GM21381 (cell line): ENCODE measurements at regions not wholly inside any gene's neighbourhood (a gene's known extent, or its start where the extent isn't known, plus 50 kb on each side); places are given as distances from the start of the nearest gene placed in this dataset.

Experiments used
- ATAC-seq: cut with Tn5 transposase; IDR thresholded peaks from one replicate; pipeline ENCODE4 v1.9.1; 2021; ENCODE audit warnings: mild to moderate bottlenecking, moderate library complexity; ENCODE audit not compliant: unreplicated experiment

DNA sequence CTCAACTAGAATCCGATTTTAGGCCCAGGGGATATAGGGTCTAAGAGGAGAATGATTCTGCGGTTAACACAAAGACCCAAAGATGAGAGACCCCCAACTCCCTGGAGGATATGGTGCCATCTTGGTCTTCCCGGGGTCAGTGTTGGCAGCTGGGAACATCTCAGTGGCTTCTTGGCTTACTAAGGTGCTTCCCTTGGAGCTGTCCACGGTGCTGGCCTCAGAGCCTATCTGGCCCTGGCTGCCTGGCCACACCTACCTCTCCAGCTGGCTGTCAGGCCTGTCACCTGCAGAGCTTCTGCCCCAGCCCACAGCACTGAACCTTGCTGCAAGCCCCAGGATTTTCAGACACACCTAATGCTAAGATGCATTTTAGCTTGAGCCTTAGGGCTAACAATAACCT is 70.7 kb upstream of the THY1 start:
- no peak for ATAC-seq

DNA sequence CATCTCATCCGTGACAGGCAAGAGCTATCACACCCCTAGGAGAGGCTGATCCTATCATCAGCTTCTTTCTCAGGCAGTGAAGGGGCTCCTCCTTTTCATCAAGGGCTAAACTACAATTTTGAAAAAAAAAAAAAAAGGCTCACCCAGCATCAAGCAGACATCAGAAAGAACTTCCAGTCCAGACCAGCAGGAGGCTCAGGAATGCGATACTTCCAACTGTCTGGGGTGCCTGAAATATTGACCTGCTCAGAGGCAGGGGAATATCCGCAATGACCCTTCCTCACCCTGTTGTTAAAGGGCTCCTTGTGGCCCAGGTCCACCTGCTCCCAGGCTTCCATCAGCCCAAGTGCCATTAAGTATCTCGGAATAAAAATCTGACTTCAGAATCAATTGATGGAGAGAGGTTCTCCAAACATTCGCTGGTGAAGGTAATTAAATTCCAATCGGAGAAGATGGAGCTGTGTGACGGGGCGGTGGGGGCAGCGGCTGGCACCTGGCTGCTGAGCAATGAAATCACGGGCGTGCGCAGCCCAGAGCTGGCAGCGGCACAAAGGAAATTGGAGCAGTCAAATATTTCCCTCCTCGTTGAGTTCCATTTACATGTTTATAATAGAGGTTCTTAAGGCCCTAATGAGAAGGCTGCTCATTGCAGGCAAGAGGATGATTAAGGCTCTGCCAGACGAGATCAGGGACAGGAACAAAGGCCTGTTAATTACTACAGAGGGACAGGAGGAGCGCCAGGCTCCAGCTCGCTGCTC is 69.0 kb upstream of the THY1 start:
- no peak for ATAC-seq

DNA sequence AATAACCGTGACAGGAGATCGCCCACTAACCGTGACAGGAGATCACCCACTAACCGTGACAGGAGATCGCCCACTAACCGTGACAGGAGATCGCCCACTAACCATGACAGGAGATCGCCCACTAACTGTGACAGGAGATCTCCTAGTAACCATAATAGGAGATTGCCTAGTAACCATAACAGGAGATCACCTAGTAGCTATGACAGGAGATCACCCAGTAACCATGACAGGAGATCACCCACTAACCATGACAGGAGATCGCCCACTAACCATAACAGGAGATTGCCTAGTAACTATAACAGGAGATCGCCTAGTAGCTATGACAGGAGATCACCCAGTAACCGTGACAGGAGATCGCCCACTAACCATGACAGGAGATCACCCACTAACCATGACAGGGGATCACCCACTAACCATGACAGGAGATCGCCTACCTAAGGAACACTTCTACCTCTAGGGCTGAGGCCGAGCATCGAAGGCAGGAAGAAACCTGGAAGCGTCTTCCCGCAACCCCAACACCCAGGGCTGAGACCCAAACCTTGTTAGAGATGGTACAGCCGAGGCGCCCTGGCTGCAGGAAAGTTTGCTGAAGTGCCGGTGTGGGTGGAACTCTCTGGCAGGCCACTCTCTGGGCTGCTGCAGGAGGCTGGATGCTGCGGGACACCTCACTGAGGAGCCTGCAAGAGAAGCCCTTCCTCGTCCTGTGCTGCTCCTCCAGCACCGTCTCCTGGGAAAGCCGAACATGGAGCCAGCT is 67.5 kb upstream of the THY1 start:
- ATAC-seq, result no peak

DNA sequence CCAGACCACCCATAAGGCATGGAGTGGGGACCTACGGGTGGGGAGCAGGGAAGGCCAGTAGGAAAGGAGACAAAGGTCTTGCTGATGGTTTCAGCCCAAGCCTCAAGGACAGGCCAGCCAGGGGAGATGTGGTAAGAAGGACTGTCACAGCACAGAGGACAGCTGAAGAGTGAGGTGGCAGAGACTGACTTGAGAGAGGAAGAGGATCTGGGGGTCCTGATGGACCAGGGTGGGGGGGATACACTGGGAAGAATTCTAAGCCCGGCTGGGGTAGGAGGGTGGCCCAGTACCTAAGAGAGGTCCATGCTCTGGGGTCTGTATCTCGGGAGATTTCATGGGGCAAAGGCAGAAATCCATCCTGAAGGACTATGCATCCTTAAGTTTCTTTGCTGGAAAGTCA is 66.1 kb upstream of the THY1 start:
- ATAC-seq, result no peak

DNA sequence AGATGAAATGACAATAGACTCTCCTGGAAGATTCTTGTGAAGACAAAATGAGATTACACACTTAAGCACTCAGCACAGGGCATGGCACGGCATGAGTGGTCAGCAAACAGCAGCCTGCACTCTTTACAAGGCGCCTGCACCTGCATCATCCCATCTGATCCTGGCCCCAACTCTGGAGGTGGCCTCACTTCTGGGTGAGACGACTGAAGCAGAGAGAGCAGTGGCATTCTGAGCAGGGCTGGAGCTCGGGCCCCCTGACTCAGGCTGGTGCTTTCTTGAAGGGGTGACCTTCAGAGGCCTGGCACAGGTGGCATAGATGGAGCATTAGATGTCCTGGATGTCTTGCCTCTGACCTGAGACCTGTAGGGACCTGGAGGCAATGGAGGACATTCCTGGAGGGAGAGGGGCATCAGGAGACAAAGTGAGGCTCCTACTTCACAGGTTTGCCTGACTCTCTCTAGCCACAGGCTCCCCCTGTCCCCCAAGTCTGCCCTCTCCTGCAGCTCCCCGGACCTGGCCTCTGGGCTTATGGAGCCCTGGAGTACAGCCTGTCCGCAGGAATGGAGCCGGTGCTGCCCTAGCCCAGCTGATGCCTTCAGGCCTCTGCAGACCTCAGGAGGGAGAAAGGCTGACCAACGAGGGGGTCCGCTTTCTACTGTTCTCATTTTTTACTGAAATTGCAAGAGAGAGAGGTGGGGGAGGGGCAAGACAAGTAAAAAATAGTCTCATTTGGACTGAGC is 65.5 kb upstream of the THY1 start:
- no peak for ATAC-seq

DNA sequence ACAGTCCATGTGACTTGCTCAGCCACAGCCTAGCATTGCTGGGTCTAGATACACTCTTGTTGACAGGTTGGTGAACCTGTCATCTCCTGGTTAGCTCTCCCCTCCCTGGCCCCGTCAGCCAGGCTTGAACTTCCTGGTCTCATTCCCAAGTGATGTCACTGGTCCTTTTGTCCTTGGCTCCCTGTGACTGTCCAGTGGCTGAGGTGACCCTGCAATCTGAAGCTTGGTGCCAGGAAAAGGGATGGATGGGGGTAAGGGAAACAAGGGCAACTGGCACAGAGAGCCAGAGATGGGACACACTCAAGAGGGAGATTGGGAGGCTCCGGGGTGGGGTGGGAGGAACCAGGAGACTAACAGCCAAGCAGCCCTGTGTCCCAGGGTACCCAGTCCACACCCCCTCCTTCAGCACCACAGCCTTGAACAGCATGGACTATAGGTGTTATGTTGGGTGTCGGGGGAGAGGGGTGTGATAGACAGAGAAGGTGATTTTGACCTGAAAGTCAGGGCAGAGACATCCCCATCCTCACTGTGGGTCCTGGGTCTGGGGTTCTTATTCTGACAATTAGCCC is 63.8 kb upstream of the THY1 start:
- ATAC-seq, result no peak

DNA sequence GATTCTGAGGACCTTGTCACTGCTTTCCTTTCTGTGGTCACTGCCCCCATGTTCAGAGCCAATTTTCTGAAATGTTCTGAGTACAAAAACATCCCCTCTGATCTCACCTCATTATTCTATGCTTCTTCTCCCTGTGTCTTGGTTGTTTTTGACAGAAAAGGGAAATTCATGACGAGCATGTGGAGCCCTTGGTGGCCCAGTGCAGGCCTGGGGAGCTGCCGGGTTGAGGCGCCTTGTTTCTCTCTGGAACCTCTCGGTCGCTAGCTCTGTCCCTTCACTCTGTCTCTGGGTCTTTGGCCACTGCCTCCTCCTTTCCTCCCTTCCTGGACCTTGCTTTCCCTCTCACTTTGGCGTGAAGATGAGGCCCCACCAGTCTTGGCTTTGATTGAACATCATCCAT is 63.0 kb upstream of the THY1 start:
- no peak for ATAC-seq

DNA sequence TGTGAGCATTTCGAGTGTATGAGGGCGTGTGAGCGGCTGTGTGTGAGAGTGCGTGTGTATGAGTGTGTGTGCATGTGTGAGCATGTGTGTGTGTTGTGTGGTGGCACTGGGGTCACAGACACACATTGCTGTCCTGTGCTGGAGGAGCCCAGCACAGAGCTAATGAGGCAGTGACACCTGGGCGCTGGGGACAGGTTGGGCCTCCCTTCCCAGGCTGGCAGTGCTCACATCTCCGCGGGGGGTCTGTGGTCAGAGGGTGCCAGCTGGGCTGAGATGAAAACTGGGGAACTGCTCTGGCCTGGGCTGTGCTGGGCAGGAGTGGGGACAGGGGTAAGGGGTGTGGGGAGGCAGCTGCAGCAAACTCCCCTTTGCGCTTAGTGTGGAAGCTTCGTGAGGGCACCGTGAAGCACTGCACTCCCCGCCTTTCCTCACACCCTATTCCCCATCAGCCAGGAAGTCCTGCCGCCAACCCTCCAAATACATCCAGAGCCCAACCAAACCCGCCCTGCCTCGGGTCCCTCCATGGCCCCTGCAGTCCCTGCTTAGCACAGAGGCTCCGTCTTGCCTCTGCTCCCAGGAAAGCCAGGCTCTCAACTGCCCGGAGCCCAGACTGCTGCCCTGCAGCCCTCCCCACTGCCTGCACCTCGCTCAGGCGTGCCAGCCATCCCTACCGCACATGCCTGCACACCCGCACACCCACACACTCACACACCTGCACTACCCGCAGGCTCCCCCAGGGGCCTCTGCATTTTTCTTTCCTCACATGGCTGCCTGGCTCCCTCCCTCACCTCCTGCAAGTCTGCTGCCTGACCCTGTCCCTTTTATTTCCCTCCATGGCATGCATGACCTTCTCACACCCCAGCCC is 62.0 kb upstream of the THY1 start:
- no peak for ATAC-seq

DNA sequence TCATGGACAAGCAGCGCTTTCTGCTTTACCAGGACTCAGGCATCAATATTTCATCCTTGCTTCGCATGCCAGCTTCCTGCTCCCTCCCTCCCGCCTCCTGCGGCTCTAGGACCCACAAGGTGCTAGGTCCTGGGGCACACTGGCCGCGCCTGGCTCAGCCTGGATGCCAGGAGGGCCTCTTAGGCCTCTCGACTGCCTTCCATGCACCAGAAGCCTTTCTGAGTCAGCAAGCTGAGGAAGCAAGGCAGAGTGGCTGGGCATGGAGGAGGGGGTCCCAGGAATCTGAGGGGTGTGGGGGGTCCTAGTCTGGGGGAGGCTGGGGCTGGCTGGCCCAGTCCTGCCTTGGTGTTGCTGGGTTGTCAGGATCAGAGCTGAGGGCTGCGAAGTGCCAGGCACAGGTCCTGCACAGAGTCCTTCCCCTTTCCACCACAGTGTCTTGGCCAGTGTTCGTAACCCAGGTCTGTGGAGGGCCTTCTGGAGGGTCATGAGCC is 61.0 kb upstream of the THY1 start:
- ATAC-seq, result no peak

DNA sequence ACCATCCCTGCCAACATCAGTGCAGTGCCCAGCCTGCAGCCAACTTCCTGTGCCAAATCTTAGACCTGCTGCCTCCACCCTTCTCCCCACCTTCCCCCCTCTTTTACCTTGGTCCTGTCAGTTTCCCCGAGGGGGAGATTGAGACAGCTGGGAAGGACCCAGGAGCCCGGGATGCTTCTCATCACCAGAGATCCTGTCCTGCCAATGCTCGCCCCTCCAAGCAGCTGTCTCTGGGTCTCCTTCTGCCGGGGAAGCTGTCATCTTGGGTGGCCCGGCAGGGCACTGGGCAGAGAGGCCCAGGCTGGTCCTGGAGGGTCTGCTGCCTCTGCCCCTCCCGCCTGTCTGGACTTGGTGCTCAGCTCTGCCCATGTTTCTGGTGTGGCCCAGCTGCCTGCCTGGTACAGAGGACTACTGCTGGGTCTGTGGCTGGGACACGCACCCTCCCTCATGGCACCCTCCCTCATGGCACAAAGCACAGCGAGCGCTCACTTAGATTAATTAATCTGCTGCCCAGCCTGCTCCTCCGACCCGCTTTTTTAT is 60.4 kb upstream of the THY1 start:
- ATAC-seq, result no peak

DNA sequence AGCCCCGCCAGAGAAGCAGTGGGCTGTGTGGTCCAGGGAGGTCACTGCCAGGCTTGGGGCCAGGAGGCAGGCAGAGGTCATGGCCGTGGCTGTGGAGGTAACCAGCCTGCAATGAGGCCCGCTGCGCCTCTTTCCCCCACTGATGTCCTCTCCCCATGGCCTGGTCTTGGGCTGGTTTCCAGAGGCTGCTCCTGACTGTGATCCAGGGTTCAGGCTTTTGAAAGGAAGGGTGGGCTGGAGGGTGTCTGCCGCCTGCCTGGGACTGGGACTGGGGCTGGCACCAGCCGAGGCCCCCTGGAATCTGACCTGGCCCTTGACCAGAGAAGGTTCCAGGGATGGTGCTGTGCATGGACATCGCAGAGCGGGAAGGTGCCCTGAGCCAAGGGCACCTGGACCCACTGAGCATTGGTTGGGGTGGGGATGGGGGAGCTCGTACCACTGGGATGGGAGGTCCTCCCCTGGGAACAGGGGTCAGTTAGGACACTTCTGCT is 59.6 kb upstream of the THY1 start:
- no peak for ATAC-seq

DNA sequence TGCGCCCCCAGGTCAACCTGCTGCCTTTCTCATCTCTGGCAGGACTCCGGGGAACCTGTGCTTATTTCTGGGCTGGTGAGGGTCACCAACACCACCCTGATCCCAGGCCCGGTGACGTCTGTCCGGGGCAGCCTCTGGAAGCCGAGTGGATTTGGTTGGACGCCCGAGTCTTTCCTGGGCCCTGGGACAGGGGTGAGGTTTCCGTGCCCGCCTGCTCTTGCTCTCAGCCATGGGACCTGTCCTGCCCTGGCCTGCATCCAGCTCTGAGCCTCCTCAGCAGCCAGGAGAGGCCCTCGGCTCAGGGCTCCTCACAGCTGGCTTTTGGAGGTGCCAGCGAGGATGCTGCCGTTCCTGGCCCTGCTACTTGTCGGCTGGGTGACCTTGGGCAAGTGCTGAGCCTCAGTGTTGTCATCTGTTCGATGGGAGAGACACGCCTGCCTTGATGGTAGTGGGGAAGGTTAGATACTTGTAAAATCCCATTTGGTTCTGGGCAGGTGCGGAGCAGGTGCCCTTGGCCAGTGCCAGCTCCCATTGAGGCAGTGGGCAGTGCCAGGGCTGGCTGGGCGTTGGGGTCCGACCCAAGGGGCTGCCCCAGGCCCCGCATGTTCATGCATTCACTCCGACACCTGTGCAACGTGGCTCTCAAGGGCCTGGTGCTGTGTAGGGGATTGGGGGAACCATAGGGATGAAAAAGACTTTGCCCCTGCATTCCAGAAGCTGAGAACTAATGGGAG is 58.9 kb upstream of the THY1 start:
- no peak for ATAC-seq

DNA sequence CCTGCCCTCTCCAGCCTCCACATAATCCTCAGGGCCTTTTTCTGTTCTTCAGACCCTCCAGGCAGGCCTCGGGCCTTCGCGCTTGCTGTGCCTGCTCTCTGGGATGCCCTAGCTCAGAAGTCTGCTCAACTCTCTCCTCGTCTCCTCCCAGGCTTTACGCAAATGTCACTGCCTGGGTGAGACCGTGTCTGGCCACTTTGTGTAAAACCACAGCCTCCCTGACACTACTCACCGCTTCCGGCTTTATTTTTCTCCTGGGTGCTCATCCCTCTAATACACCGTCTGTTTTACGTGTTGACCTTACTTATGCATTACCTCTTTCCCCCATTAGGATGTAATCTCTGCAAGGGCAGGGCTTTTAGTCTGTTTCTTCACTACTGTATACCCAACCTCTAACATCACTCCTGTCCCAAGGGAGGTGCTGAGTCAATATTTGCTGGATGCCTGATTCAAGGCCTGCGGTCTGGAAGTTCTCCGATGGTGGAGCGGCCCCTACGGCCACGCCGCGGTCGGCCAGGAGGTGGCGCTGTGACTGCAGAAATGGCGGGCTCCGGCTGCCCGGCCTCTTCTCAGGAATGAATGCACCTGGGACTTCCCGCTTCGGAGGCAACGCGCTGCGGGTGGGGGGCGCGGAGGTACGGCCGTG is 58.2 kb upstream of the THY1 start:
- ATAC-seq, result no peak

DNA sequence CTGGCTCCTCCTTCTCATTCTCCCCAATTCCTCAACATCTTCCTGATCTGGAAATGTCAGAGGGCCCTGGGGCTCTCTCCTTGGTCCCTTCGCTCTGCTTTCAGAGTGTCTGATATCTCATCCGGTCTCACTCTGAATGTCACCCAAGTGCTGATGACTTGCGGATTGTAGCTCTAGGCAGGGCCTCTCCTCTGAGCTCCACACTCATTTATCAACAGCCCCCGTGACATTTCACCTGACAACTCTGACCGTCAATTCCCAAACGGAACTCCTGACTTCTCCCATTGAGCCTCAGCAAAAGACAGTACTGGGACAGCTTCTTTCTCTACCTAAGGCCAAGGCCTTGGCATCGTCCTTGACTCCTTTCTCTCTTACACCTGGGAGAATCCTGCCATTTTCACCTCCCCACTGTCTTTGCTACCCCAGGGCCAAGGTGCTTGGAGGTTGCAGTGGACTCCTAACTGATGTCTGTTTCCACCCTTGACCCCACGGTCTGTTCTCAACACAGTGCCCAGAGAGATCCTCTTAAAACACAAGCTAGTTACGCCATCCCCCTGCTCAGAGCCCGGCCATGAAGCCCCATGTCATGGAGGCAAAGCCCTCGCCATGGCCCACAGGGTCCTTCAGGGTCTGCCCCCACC is 57.5 kb upstream of the THY1 start:
- ATAC-seq, result no peak

DNA sequence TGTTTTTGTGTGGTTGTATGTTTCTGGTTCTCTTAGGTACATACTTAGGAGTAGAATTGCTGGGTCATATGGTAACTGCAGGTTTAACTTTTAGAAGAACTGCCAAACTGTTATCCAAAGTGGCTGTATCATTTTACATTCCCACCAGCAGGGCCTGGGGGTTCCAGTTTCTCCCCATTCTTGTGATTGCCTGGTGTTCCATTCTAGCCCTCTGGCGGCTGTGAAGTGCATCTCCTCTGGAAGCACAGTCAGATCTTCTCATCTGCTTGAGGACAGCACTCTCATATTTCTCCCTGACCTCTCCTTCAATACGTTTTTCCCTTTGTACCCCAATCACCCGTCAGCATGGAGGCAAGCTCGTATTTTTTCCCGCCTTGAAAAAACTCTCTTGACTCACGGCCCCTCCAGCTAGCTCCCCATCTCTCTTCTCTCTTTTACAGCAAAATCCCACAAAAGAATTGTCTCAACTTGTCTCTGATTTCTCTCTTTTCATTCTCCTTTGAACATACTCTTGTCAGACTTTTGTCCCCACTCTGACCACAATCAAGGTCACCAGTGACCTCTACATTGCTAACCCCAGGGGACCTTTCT is 56.8 kb upstream of the THY1 start:
- no peak for ATAC-seq

DNA sequence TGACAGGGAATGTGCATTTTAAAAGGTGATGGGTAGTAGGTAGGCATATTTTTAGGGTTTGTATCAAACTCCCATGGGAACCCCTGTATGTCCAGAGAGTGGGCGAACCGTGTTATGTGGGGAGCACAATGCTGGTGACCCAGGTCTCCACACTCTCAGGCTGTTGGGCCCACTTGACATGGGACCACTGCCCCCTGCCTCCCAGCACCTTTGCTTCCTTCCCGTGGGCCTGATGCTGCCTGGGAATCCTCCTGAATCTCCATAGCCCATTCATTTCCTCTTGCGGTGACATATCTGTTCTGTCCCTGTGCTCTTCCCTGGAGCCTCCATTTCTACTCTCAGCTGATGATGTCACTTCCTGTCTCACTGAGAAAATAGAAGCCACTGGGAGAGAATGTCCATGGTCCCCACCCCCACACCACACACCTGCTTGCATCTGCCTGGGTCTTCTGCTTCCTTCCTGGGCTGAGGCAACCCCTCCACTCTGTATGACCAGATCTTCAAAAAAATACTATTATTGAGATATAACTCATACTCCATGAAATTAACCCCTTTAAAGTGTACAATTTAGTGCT is 55.8 kb upstream of the THY1 start:
- no peak for ATAC-seq

DNA sequence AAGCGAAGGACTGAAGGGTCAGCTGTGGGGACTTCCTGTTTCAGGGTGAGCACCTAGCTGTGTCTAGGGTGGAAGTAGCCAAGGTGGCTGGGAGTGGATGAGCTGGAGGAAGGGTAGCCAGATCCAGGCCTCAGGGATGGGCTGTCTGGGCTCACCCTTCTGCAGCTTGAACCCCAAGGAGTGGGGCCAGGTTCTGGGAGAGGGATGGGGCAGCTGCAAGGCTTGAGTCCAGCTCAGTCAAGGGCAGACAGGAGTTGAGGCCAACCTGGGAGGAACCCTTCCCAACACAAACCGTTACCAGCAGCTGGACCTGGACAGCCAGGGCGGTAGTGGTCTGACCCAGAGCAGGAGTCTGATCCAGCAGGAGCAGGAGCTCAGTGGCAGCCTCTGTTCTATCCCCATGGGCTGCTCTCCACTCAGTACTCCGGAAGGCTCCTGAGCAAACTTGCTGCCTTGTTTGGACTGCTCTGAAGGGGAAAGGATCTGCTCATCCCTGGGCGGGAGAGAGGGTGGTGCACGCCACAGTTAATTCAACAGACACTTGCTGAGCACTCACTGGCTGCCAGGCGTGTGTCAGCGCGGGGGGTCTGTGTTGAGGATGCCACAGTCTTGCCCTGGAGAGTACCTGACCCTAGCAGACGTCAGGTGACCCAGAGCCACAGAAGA is 53.8 kb upstream of the THY1 start:
- no peak for ATAC-seq
